OCI-M1 (cell line): ENCODE measurements at regions not wholly inside any gene's neighbourhood (a gene's known extent, or its start where the extent isn't known, plus 50 kb on each side); places are given as distances from the start of the nearest gene placed in this dataset.

Source experiments
- DNase-seq: peaks from one replicate; lab custom pipeline; 2025; lab: John Stamatoyannopoulos, UW

GRCh38 chr6:145381941-145382340 is 353.4 kb downstream of the EPM2A start:
- no peak for DNase-seq

DNA sequence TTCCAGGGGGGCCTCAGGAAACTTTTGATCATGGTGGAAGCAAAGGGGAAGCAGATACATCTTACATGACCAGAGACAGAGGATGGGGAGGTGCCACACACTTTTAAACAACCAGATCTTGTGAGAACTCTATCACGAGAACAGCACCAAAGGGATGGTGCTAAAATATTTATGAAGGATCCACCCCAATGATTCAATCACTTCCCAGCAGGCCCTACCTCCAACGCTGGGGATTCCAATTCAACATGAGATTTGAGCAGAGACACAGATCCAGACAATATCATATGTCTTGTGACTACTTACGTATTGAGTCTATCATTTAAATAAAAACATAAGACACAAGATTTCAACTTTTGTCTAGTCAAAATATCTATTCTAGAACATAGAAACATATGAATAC is 351.9 kb downstream of the EPM2A start:
- no peak for DNase-seq

DNA sequence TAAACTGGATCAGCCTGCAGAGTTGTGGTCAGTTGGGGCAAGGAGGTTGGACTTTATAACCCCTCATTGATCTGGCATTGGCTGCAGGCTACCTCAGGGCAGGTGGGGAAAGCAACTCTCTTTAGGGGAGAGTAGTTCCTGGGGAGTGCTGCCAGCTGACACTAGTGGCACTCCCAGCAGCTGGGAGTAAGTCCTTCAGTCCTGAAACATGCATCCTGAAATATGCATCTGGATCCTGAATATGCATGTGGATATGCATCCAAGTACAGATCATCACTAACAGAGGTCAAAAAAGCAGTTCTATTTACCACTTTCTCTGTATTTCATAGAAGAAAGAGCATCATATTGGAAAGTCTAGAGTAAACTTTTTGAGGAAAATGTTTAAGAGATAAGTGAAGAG is 350.8 kb downstream of the EPM2A start:
- DNase-seq, result no peak

DNA sequence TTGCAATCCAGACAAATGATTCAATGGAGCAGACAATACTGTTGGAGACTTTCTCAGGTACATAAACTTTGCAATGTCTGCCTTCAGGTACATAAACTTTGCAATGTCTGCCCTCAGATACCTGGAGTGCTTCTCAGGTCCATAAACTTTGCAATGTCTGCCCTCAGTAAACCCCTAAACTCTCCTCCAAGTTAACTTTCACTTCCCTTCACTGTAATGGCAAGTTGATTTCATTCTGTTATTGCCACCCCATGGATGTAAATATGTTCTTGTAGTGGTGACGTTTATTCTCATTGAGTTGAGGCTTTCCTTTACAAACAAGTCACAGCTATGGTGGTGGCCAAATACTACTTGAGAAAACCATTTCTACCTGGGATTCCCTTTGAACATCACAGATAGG is 338.8 kb downstream of the EPM2A start:
- no peak for DNase-seq

DNA sequence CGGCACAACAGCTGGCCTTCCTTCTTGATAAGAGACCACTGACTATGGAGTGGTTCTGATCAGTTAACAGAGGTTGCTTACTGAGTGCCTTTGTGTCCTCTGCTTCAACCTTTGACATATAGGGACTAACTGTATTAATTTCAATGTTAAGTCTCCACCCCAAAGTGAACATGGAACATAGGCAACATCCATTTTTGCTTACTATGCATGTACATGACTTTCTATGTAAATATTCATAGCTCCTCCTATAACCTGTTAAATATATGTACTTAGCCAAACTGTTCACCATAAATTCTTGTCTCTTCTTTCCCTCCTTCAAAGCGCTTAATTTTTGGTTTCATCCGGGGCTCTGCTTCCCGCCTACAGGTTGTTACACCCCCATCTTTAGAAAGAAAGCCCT is 334.8 kb downstream of the EPM2A start:
- no peak for DNase-seq

DNA sequence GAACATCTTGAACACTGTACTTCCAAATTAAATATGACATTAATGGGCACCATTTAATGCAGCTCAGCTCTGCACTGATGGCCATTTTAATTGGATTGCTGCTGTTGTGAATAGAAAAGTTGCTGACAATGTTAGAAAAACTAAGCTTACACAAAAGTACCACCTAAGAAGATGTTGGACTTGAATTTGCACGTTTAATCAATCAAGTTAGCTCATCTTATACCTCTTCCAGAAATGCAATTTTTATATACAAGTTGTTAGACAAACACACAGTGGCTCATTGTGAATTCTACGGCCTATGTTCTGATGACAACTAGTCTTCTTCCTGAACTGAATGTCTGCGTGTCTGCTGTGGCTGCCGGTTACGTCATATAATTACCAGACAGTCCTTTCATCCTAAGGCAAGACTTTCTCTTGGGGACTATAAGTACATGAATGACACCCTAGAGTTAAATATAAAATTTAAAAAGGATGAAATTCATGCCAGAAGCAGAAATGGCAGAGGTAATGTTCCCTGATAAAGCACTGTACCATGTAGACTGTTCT is 330.2 kb downstream of the EPM2A start:
- no peak for DNase-seq

- DNase-seq, result no peak
Observed at GRCh38 chr6:145406783-145407182, 328.5 kb downstream of the EPM2A start.

- no peak for DNase-seq
Observed at GRCh38 chr6:145415616-145416015, 319.7 kb downstream of the EPM2A start.

GRCh38 chr6:145420599-145420998 is 314.7 kb downstream of the EPM2A start:
- DNase-seq, result no peak

- DNase-seq, result no peak
Observed at GRCh38 chr6:145423936-145424335, 311.4 kb downstream of the EPM2A start.

- DNase-seq, result no peak
Observed at GRCh38 chr6:145427232-145427631, 308.1 kb downstream of the EPM2A start.

DNA sequence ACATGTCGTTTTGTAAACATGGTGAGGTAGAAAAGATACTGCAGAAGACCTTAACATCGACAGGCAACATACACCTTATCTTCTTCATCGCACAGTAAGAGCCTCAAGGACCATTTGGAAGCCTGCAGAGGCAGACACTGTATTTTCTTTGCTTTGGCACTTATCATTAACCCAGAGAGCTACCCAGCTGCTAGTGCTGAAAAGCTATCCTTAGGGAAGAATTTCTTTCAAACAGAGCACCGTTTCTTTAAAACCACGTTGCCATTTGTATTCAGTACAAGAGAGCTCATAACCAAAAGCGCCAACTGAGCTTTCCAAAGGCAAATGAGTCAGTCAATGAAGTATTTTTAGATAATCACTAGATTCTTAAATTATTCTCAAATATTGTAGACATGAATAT is 306.6 kb downstream of the EPM2A start:
- no peak for DNase-seq

DNA sequence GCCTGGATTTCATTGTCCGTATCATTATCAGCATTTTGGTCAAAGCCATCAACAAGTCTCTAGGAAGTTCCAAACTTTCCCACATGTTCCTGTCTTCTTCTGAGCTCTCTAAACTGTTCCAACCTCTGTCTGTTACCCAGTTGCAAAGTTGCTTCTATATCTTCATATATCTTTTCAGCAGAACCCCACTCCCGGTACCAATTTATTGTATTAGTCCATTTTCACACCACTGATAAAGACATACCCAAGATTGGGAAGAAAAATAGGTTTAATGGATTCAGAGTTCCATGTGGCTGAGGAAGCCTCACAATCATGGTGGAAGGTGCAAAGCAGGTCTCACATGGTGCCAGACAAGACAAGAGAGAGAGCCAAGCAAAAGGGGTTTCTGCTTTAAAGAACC is 293.2 kb downstream of the EPM2A start:
- no peak for DNase-seq

GRCh38 chr6:145445674-145446073 is 289.6 kb downstream of the EPM2A start:
- no peak for DNase-seq

GRCh38 chr6:145451029-145451428 is 284.3 kb downstream of the EPM2A start:
- DNase-seq, result no peak

GRCh38 chr6:145453376-145453775 is 281.9 kb downstream of the EPM2A start:
- peak; percentile 33 for DNase-seq

DNA sequence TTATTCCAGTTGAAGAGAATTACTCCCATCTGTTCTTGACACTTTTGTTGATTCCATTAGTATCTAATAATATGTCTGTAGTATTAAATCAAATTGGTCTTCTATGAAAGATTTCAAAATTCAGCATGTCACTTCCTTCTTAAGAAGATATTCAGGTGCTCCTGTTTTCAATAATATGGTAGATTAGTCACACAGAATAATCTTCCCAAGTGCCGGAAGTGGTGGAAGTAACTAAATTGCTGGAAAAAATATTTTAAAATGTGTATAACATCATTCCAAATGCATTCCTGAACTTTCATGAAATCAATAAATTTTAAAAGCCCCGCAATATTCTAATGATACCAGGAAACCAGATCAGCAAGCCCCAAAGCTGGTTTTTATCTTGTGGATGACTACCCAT is 281.3 kb downstream of the EPM2A start:
- no peak for DNase-seq

DNA sequence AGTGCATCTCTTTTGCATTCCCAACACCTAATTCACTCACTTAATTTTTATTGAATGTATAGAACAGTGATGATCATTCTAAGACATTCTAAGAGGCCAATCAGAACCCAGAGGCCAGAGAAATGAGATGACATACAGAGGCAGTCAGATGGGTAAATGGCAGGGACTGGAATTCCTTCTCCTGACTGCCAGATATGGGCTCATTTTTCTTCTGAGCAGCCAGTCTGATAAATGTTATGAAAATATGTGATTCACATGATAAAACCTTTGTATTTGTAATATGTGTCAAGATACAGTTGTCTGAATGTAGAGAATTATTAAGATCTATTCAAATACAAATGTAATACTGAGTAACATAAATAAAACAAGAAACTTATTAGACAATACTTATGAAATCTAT is 277.8 kb downstream of the EPM2A start:
- no peak for DNase-seq

DNA sequence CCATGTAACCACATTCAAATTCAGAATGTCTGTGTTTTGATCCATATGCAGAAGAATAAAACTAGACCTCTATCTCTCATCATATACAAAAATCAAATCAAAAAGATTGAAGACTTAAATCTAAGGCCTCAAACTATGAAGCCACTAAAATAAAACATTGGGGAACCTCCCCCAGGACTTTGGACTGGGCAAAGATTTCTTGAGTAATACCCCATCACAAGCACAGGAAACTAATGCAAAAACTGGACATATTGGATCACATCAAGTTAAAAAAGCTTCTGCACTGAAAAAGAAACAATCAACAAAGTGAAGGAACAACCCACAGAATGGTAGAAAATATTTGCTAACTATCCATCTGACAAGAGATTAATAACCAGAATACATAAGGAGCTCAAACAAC is 266.8 kb downstream of the EPM2A start:
- DNase-seq, result no peak

DNA sequence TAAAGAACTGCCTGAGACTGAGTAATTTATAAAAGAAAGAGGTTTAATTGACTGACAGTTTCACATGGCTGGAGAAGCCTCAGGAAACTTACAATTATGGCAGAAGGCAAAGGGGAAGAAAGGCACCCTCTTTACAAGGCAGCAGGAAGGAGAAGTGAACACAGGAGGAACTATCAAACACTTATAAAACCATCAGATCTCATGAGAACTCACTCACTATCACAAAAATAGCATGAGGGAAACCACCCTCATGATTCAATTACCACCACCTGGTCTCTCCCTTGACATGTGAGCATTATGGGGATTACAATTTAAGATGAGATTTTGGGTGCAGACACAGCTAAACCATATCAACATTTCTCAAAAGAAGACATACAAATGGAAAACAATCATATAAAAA is 266.3 kb downstream of the EPM2A start:
- no peak for DNase-seq

GRCh38 chr6:145475794-145476396 is 259.4 kb downstream of the EPM2A start:
- DNase-seq, result no peak

DNA sequence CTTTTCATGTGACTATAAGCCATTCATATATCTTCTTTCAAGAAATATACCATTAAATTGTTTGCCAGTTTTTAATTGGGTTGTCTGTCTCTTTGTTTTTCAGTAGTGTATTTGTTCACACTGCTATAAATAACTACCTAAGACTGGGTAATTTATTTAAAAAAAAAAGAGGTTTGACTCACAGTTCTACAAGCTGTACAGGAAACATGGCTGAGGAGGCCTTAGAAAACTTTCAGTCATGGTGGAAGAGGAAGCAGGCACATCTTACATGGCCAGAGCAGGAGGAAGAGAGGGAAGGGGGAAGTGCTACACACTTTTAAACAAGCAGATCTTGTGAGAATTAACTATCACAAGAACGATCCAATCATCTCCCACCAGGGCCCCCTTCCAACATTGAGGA is 255.3 kb downstream of the EPM2A start:
- no peak for DNase-seq

DNA sequence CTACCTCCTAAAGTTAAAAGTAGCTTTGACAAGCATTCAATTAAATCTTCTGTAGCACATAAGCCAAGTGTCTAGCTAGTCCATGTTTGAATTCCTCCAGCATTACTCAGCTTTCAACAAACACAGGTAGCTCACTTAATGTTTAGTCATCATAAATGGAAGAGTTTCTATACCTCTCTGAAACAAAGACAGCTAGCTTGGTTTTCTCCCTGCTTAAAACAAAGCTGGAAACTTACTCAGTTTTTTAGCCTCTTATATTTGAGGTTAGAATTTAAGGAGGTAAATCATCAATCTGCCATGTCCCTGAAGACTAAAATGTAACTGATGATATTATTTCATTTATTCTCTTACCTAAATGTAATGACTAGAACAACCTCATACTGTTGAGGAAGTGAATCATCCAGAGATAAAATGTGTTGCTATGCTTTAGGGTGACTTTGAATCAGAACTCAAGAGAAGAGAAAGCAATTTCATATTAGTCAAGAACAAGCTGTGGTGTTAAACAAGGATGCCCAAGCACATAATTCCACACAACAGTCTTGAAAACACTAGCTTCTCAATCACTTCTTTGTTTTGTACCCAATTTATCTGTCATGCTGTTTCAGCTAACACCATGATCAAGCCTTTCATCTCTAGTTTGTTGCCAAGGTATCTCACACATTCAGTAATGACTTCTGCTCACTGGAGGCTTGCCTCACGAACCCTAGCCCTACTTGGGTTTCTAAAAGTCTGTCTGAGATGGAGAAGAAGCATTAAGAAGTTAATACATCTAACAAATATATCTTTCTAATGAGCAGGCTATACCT is 251.9 kb downstream of the EPM2A start:
- DNase-seq, result no peak

- DNase-seq, result peak; percentile 13
Observed at GRCh38 chr6:145485288-145485687, 250.0 kb downstream of the EPM2A start.
